PC-3 (cell line): ENCODE measurements at regions not wholly inside any gene's neighbourhood (a gene's known extent, or its start where the extent isn't known, plus 50 kb on each side); places are given as distances from the start of the nearest gene placed in this dataset.

ENCODE experiments used
- ATAC-seq: fragments of 200-7000 bp; cut with Tn5 transposase; 2 replicates; pipeline ENCODE4 v1.9.1; 2020; ENCODE audit warnings: mild to moderate bottlenecking, moderate library complexity
- BruUV-seq: library from RNA; stranded (reverse); fragments of 400-500 nt; replicated peaks from 2 replicates; lab custom pipeline; 2021; lab: Mats Ljungman, UMichigan
- CTCF ChIA-PET: fragments of 300-600 bp; sonication (Branson Sonifier 250); formaldehyde crosslinking; loops from one replicate; lab custom pipeline; 2022; ENCODE audit warnings: antibody characterized with exemption; lab: Charles Lee
- POLR2A ChIA-PET: fragments of 300-600 bp; sonication (Branson Sonifier 250); formaldehyde crosslinking; loops from one replicate; lab custom pipeline; 2022; ENCODE audit warnings: antibody characterized with exemption; ENCODE audit not compliant: unreplicated experiment; lab: Charles Lee
- DNase-seq: peaks from one replicate; pipeline ENCODE4 v3.0.0-alpha.2; 2015
- H2AFZ ChIP-seq: fragments of 300-600 bp; sonication (generic); 2 replicates; pipeline ENCODE4 v1.6.0; 2016; ENCODE audit warnings: antibody characterized with exemption, low read length
- H3F3A ChIP-seq: fragments of 300-600 bp; sonication (generic); one replicate; pipeline ENCODE4 v1.6.0; 2017; ENCODE audit warnings: antibody characterized with exemption, low read length, control low read depth, mild to moderate bottlenecking; ENCODE audit not compliant: unreplicated experiment
- H3K27ac ChIP-seq: fragments of 300-600 bp; sonication (generic); 2 replicates; pipeline ENCODE4 v1.5.1; 2016; ENCODE audit warnings: mild to moderate bottlenecking, low read length
- H3K27me3 ChIP-seq: fragments of 300-600 bp; sonication (generic); 2 replicates; pipeline ENCODE4 v1.6.1; 2016; ENCODE audit warnings: low read length, mixed read lengths
- H3K36me3 ChIP-seq: fragments of 300-600 bp; sonication (generic); 2 replicates; pipeline ENCODE4 v1.6.1; 2016; ENCODE audit warnings: low read depth, mixed run types, low read length, mixed read lengths
- H3K4me1 ChIP-seq: fragments of 300-600 bp; sonication (generic); 2 replicates; pipeline ENCODE4 v1.5.1; 2016; ENCODE audit warnings: low read length; ENCODE audit not compliant: insufficient read depth
- H3K4me2 ChIP-seq: fragments of 300-600 bp; sonication (generic); 2 replicates; pipeline ENCODE4 v1.6.0; 2016; ENCODE audit warnings: low read length
- H3K4me3 ChIP-seq: fragments of 300-600 bp; sonication (generic); 2 replicates; pipeline ENCODE4 v1.5.1; 2016; ENCODE audit warnings: mild to moderate bottlenecking, low read length, mixed read lengths
- H3K79me2 ChIP-seq: fragments of 300-600 bp; sonication (generic); 2 replicates; pipeline ENCODE4 v1.6.1; 2017; ENCODE audit warnings: low read length, mixed read lengths
- H3K9ac ChIP-seq: fragments of 300-600 bp; sonication (generic); 2 replicates; pipeline ENCODE4 v1.6.0; 2016; ENCODE audit warnings: mild to moderate bottlenecking, low read length
- H3K9me2 ChIP-seq: fragments of 300-600 bp; sonication (generic); replicated peaks from 2 replicates; pipeline ENCODE4 v1.6.1; 2016; ENCODE audit warnings: mixed run types, low read length, mixed read lengths
- H3K9me3 ChIP-seq: fragments of 300-600 bp; sonication (generic); 2 replicates; pipeline ENCODE4 v1.6.1; 2016; ENCODE audit warnings: low read length, mixed read lengths
- H4K20me1 ChIP-seq: fragments of 300-600 bp; sonication (generic); 2 replicates; pipeline ENCODE4 v1.6.1; 2016; ENCODE audit warnings: low read length, mixed read lengths
- EZH2 ChIP-seq: fragments of 300-600 bp; sonication (generic); IDR thresholded peaks from one replicate; pipeline ENCODE4 v1.6.1; 2017; ENCODE audit warnings: antibody characterized with exemption, mild to moderate bottlenecking, low read length; ENCODE audit not compliant: unreplicated experiment
- EZH2phosphoT487 ChIP-seq: fragments of 300-600 bp; sonication (generic); IDR thresholded peaks from 2 replicates; pipeline ENCODE4 v1.6.1; 2018; ENCODE audit warnings: mild to moderate bottlenecking, antibody characterized with exemption, low read length, borderline replicate concordance
- intact Hi-C: fragments of 100-400 bp; cut with micrococcal nuclease; formaldehyde crosslinking; loops from 2 replicates; pipeline ENCODE4 v1.9.0; 2023
- TF ChIP-seq, protein P1 (sequence below): fragments of 300-600 bp; sonication (generic); conservative IDR thresholded peaks from 2 replicates; pipeline ENCODE4 v1.5.1; 2017; ENCODE audit warnings: antibody characterized with exemption, low read depth, mild to moderate bottlenecking, low read length

DNA sequence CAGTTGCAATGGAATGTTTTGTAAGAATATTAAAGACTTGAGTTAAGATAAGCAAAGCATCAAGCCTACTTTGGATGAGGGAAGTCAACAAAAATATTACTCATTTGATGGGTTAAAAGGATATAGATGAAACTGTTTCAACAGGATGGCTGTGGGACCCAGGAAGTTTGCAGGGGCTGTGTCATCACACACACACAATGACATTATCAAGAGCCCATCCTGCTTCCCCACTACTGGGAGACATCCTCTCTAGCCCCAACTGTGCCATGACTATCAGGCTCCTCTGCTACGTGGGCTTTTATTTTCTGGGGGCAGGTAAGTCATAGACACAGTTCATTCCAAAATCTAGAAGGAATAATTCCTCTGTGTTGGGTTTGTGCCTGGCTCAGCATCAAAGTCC is 78.8 kb upstream of the PRSS1 start:
- no peaks in the 10 kb centered on the region for H3K36me3 ChIP-seq
- no peaks in the 10 kb centered on the region for H3K79me2 ChIP-seq
- CTCF ChIA-PET: no interaction called here
- no TSS peak for BruUV-seq
- no peaks in the 10 kb centered on the region for H3K9me2 ChIP-seq
- H3K4me3 ChIP-seq: no peak overlapping the region
- intact Hi-C loops: no loop called here
- H4K20me1 ChIP-seq: no peaks in the 10 kb centered on the region
- H3K4me2 ChIP-seq: no peak overlapping the region
- H3K9me3 ChIP-seq: no peaks in the 10 kb centered on the region
- H3F3A ChIP-seq: no peaks in the 10 kb centered on the region
- no peaks in the 10 kb centered on the region for H3K27me3 ChIP-seq
- no peak overlapping the region for H3K9ac ChIP-seq
- no peak; the same call in 1 of the 2 replicates for ATAC-seq
- H3K27ac ChIP-seq: no peak overlapping the region
- no peak overlapping the region for H2AFZ ChIP-seq
- TF ChIP-seq EZH2phosphoT487 (no peak), EZH2 (no peak)
- TF ChIP-seq, protein P1, sequence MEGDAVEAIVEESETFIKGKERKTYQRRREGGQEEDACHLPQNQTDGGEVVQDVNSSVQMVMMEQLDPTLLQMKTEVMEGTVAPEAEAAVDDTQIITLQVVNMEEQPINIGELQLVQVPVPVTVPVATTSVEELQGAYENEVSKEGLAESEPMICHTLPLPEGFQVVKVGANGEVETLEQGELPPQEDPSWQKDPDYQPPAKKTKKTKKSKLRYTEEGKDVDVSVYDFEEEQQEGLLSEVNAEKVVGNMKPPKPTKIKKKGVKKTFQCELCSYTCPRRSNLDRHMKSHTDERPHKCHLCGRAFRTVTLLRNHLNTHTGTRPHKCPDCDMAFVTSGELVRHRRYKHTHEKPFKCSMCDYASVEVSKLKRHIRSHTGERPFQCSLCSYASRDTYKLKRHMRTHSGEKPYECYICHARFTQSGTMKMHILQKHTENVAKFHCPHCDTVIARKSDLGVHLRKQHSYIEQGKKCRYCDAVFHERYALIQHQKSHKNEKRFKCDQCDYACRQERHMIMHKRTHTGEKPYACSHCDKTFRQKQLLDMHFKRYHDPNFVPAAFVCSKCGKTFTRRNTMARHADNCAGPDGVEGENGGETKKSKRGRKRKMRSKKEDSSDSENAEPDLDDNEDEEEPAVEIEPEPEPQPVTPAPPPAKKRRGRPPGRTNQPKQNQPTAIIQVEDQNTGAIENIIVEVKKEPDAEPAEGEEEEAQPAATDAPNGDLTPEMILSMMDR: no peak
- no peak for DNase-seq
- no peaks in the 10 kb centered on the region for H3K4me1 ChIP-seq
- POLR2A ChIA-PET: no interaction called here

DNA sequence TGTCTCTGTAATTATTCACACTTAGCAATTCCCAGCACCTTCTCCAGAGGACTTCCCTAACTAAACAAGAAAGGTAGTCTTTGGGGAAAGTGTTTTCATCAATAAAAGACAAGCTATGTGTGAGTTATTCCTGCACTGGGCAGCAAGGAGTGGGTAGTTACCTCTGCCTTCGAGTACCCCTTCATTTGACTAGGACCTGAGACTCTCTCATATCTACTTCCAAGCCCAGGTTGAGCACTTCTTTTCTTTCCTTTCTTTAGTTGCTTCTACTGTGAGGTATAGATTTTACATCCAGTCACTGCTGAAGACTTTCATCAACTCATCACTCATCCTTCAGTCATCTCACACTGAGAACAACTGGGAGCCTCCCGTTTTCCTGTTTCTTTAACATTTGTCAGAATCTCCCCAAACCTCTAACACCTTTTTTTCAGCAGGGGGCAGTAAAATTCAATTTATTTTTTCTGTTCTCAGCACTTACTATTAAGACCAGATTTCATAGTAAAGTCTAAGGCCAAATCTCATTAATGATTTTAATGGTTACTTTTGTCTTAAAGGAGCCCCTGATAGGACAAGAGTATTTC is 80.1 kb upstream of the PRSS1 start:
- H3K27me3 ChIP-seq: no peaks in the 10 kb centered on the region; the same call in 1 of the 2 replicates
- H3K4me1 ChIP-seq: no peaks in the 10 kb centered on the region
- peak; percentile 68 for DNase-seq
- intact Hi-C loops: loop anchor here (1.0 kb wide), 2 partner anchors 114 to 134 kb away; no protein-coding TSS in a partner anchor
- no peak overlapping the region for H3K4me3 ChIP-seq
- no peaks in the 10 kb centered on the region for H3K9me3 ChIP-seq
- H3K4me2 ChIP-seq: no peak overlapping the region
- H2AFZ ChIP-seq: no peak overlapping the region
- H3K9me2 ChIP-seq: no peaks in the 10 kb centered on the region
- H4K20me1 ChIP-seq: no peaks in the 10 kb centered on the region
- no peaks in the 10 kb centered on the region for H3K36me3 ChIP-seq
- no peaks in the 10 kb centered on the region for H3K79me2 ChIP-seq
- H3K27ac ChIP-seq: no peak overlapping the region
- CTCF ChIA-PET: no interaction called here
- peak; percentile 61 for ATAC-seq
- no peak overlapping the region for H3K9ac ChIP-seq
- H3F3A ChIP-seq: no peaks in the 10 kb centered on the region
- no TSS peak for BruUV-seq
- POLR2A ChIA-PET: no interaction called here
- TF ChIP-seq EZH2phosphoT487: no peak
- TF ChIP-seq, protein P1: peak; percentile 62

DNA sequence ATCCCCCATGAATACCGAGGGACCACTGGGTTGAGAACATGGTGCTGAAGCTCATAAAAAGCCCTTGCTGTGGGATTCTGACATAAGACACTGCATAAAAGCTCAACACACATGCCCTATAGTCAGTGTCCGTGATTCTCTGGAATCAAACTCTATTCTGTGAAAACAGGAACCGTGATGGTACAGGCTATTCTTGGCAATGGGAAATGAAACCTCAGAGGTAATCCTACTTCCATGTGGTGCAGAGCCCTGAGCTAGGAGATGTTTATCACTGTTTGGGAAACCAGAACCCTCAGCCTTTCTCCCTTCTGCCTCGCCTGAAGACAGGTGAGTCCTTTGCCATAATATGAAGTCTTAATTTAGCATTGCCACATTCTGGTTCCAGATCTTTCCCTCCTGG is 80.8 kb upstream of the PRSS1 start:
- Histone ChIP-seq H3K4me1 (no peaks in the 10 kb centered on the region), H3K27ac (no peak overlapping the region), H3K27me3 (no peaks in the 10 kb centered on the region; the same call in none of the 2 replicates), H3K9me2 (no peaks in the 10 kb centered on the region), H2AFZ (no peak overlapping the region), H3K36me3 (no peaks in the 10 kb centered on the region), H4K20me1 (no peaks in the 10 kb centered on the region), H3K4me3 (no peak overlapping the region), H3K9ac (no peak overlapping the region), H3K9me3 (no peaks in the 10 kb centered on the region), H3K79me2 (no peaks in the 10 kb centered on the region), H3K4me2 (no peak overlapping the region), H3F3A (no peaks in the 10 kb centered on the region)
- TF ChIP-seq, protein P1: no peak
- no peak for TF ChIP-seq EZH2
- TF ChIP-seq EZH2phosphoT487: no peak
- CTCF ChIA-PET: no interaction called here
- intact Hi-C loops: no loop called here
- ATAC-seq (no peak), DNase-seq (no peak)
- POLR2A ChIA-PET: no interaction called here
- BruUV-seq: no TSS peak
